ENCODE measurements at regions not wholly inside any gene's neighbourhood (a gene's known extent, or its start where the extent isn't known, plus 50 kb on each side); places are given as distances from the start of the nearest gene placed in this dataset.

- no peak for DNase-seq (ENCODE audit: low spot score)
- intact Hi-C loops (cut with DNase I) = no loop called here
Observed at GRCh38 chr5:1673042-1673677, 126.5 kb downstream of the MRPL36 start.

GRCh38 chr5:1672396-1672795 is 127.2 kb downstream of the MRPL36 start:
- intact Hi-C loops (cut with DNase I) = no loop called here
- DNase-seq (ENCODE audit: low spot score) = no peak

- intact Hi-C loops (cut with DNase I) = no loop called here
- DNase-seq (ENCODE audit: low spot score) = no peak
Observed at GRCh38 chr5:1671351-1671750, 128.3 kb downstream of the MRPL36 start.

DNA sequence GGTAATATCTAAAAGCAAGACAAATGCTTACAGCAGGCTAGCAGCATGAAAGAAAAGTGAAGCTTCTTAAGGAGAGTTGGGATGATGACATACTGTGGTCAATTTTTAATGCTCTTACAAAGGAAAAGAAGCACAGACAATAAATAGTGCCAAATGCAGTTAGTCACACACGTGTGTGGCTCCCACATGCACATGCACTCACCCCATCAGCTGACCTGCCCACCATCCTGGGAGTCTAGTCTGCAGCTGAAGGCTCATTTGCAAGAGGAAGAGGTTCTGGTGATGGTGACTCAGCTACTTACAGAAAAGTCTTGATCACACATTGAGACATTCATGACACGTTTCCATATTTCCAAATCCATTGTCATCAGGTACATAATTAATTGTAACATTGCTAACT is 129.3 kb downstream of the MRPL36 start:
- intact Hi-C loops (cut with DNase I) = no loop called here
- DNase-seq (ENCODE audit: low spot score) = no peak

- intact Hi-C loops (cut with DNase I) = no loop called here
- DNase-seq (ENCODE audit: low spot score) = no peak
Observed at GRCh38 chr5:1669276-1670155, 130.1 kb downstream of the MRPL36 start.

DNA sequence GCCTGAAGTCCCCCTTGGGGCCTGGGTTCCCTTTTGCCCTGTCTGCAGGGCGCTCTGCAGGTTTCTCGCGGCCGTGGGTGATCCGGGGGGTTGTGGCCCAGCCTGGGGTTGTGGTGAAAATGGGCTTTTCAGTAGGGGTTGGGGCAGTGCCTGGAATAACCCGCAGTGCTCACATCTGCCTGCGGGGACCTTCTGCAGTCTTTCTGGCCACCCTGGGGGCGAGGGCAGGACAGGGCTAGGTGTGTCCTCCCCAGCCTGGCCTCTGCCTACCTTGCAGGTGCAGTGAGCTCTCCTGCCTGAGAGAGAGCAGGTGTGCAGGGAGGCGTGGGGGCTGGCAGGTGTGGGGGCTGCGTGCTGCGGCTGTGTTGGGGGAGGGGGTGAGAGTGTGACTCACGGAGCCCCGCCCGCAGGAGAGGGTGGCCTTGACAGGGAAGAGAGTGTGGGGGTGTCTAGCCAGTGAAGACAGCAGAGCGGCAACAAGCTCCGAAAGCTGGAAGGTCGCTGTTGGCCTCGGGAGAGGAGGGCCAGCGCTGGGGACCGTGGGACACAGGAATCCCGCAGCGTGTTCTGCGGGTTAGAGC is 131.4 kb downstream of the MRPL36 start:
- peak; percentile 70 for DNase-seq (ENCODE audit: low spot score)
- intact Hi-C loops (cut with DNase I) = no loop called here

DNA sequence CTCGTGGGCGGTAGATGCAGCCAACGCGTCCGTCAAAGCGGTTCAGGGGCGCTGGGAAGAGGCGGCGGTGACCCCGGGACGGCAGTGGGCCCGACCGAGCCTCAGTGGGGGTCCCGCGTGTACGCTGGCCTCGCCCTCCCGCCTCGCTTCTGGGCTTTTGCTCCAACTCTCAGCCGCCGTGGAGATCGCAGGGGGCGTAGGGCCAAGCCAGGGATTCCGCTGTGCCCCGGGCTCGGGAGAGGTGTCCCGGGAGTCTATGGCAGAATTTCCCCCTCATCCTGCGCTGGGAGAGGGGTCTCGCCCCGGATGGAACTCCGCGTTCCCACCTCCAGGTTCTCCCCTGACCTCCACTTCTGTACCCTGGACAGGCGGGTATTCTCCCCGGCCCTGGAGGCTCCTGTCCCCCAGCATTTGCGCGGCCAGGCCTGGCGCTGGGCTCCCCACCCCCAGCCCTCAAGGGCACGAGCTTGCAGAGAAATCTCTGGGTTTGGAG is 131.9 kb downstream of the MRPL36 start:
- DNase-seq (ENCODE audit: low spot score) = no peak
- intact Hi-C loops (cut with DNase I) = no loop called here

DNA sequence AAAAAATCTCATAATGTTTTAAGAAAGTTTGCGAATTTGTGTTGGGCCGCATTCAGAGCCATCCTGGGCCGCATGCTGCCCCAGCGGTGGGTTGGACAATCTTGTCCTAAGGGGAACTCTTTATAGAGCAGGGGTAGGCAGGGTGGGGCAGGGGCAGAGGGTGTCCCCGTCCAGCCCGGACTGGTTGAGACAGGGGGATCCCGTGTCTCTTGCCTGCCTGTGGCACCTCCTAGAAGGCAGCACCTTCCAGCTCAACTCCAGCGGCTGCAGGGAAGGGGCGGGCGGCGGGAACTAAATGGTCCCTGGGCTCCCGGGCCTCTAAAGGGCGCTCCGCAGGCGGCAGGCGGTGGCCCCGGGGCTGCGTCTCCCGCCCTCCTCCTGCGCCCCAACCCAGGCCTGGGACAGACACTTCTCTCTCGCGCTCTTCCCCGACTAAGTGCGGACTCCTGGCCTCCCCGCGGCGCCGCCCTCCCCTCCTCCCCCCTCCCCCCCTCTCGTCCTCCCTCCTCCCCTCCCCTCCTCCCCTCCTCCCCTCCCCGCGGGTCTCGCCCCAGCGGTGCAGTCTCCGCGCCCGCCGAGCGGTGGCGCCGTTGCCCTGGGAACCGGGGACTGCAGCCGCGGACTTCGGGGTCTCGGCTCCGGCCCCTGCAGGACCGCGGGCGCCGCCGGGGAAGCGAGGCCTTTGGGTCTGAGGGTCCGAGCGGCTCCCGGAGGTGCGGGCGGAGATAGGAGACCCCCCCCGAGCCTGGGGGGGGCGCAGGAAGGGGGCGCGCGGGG is 132.6 kb downstream of the MRPL36 start:
- DNase-seq (ENCODE audit: low spot score) = no peak
- intact Hi-C loops (cut with DNase I) = no loop called here

DNA sequence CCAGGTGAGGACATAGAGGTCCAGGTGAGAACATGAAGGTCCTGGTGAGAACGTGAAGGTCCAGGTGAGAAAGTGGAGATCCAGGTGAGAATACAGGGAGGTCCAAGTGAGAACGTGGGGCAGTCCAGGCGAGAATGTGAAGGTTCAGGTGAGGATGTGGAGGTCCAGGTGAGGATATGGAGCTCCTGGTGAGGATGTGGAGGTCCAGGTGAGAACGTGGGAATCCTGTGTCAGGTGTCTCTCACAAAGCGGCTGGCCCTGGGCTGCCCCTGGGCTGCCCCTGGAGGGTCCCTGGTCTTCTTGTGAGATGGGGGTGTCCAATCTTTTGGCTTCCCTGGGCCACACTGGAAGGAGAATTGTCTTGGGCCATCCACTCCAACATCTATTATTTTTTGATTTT is 133.4 kb downstream of the MRPL36 start:
- DNase-seq (ENCODE audit: low spot score) = no peak
- intact Hi-C loops (cut with DNase I) = no loop called here

- no peak for DNase-seq (ENCODE audit: low spot score)
- intact Hi-C loops (cut with DNase I) = no loop called here
Observed at GRCh38 chr5:1665803-1666202, 133.8 kb downstream of the MRPL36 start.

GRCh38 chr5:1665231-1665630 is 134.4 kb downstream of the MRPL36 start:
- DNase-seq (ENCODE audit: low spot score) = peak; percentile 43
- intact Hi-C loops (cut with DNase I) = no loop called here

DNA sequence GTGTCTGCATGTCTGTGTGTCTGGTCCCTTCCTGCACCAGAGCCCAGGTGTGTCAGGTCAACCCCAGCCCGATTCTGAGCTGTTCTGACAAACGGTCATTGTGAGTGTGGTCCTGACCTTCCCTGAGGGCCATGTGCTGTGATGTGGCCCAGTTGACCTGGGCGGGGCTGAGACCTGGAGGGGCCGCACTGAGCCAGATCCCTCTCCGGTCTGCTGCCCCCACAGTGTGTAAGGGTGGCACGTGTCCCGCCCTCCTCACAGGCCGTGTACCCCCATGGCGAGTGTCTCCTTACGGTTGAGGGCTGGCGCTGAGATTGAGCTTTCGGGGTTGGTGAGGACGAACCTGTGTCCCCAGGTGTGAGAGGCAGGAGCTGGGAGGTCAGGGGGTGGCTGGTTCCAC is 136.5 kb downstream of the MRPL36 start:
- intact Hi-C loops (cut with DNase I) = no loop called here
- peak; percentile 61 for DNase-seq (ENCODE audit: low spot score)

DNA sequence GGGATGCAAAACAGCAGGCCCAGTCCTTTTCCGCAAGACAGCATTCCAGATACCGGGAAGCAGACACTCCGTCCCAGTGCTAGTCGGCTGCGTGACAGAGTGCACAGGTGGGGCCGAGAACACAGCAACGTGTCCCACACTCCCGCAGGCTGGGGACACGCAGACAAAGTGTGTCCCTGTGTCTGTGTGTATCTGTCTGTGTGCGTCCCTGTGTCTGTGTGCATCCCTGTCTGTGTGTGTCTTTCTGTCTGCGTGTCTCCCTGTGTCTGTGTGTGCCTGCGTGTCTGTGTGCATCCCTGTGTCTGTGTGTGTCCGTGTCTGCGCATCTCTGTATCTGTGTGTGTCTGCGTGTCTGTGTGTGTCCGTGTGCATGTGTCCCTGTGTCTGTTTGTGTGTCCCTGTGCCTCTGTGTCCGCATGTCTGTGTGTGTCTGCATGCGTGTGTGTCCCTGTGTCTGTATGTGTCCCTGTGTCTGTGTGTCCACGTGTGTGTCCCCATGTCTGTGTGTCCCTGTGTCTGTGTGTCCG is 137.0 kb downstream of the MRPL36 start:
- intact Hi-C loops (cut with DNase I) = no loop called here
- peak; percentile 66 for DNase-seq (ENCODE audit: low spot score)

DNA sequence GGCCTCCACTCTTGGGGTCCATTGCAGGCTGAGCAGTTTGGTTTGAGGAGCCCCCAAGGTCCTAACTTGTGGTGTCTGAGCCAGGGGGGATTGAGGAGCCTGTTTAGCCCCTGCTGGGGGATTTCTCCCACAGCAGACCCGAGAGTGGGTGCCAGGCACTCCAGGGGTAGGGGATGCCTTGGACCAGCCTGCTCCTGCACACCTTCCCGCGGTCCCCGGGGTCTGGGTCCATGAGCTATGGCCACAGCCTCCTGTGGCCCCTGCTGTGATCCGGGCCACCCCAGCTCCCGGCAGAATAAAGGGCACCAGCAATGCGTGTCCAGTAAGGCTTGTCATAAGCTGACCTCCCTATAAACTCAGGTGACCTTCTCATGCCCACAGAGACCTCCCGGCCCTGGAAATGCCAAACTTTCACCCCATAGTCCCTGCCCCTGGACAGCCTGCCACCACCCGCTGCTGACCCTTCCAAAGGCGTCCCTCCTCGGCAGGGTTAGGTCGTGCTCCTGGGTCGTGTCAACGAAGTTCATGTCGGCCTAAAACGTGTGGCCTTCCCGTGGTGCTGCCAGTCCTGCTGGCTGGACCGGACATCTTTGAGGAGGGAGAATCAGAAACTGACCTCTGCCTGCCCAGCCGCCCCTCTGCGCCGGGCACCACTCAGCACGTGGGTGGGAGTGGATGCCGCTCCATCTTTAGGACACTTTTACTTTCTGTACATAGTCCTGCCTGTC is 137.6 kb downstream of the MRPL36 start:
- peak; percentile 68 for DNase-seq (ENCODE audit: low spot score)
- intact Hi-C loops (cut with DNase I) = no loop called here

DNA sequence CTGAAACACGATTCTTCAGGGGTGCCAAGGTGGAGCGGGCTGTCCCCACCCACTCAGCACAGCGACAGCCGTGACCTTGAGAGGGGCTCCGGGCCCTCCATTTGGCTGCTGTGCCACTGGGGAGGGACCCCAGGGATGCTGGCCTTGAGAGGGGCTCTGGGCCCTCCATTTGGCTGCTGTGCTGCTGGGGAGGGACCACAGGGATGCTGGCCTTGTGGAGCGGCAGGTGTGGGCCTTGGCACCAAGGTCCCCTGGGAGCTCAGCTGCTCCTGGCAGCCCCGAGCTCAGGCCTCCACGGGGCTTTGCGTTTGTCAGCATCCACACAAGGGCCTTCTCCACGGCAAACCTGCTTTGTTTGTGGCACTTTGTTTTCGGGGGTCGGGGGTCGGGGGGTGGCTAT is 137.6 kb upstream of the LPCAT1 start:
- intact Hi-C loops (cut with DNase I) = no loop called here
- DNase-seq (ENCODE audit: low spot score) = peak; percentile 54

DNA sequence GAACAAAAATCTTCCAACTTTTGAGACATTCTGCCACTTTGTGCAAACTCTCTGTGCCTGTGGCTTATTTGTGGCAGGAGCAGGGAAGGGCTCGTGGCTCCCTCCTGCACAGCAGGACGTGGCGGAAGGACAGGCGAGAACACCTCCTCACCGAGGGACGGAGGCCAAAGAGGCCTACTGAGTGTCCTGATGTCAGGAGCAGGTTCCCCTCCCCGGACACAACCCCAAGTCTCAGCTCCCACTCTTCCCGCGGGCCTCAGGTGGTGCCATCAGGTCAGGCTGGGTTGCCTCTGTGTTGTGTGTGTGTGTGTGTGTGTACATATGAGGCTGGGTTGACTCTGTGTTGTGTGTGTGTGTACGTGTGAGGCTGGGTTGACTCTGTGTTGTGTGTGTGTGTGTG is 136.8 kb upstream of the LPCAT1 start:
- no peak for DNase-seq (ENCODE audit: low spot score)
- intact Hi-C loops (cut with DNase I) = no loop called here

- intact Hi-C loops (cut with DNase I) = no loop called here
- DNase-seq (ENCODE audit: low spot score) = no peak
Observed at GRCh38 chr5:1660001-1660400, 136.2 kb upstream of the LPCAT1 start.

- intact Hi-C loops (cut with DNase I) = no loop called here
- DNase-seq (ENCODE audit: low spot score) = peak; percentile 57
Observed at GRCh38 chr5:1659100-1659981, 135.6 kb upstream of the LPCAT1 start.
